OCI-LY3 (cell line): ENCODE measurements at regions not wholly inside any gene's neighbourhood (a gene's known extent, or its start where the extent isn't known, plus 50 kb on each side); places are given as distances from the start of the nearest gene placed in this dataset.

Source experiments
- H2AFZ ChIP-seq: fragments of 200-600, 300-600 bp; shearing (Covaris generic); 2 replicates; pipeline ENCODE4 v1.6.0; 2014; ENCODE audit warnings: antibody characterized with exemption, low read depth, low read length
- H3K27ac ChIP-seq: fragments of 200-600, 300-600 bp; sonication (generic); 2 replicates; pipeline ENCODE4 v1.5.1; 2014; ENCODE audit warnings: mild to moderate bottlenecking, low read length, moderate library complexity, mixed read lengths
- H3K27me3 ChIP-seq: fragments of 200-600, 300-600 bp; sonication (generic); 2 replicates; pipeline ENCODE4 v1.6.1; 2014; ENCODE audit warnings: low read depth, low read length, mixed read lengths
- H3K36me3 ChIP-seq: fragments of 200-600, 300-600 bp; sonication (generic); replicated peaks from 2 replicates; pipeline ENCODE3; 2014; ENCODE audit warnings: low read depth, low read length, mixed read lengths
- H3K4me1 ChIP-seq: fragments of 300-600, 200-600 bp; sonication (generic); 2 replicates; pipeline ENCODE4 v1.6.1; 2014; ENCODE audit warnings: low read length, mixed read lengths
- H3K4me2 ChIP-seq: fragments of 200-600, 300-600 bp; sonication (generic); 2 replicates; pipeline ENCODE4 v1.6.1; 2014; ENCODE audit warnings: low read length, mixed read lengths
- H3K4me3 ChIP-seq: fragments of 300-600, 200-600 bp; sonication (generic); 2 replicates; pipeline ENCODE4 v1.5.1; 2014; ENCODE audit warnings: antibody characterized with exemption, mild to moderate bottlenecking, low read length, moderate library complexity
- H3K79me2 ChIP-seq: fragments of 300-600, 200-600 bp; shearing (Covaris generic); 2 replicates; pipeline ENCODE4 v1.6.1; 2014; ENCODE audit warnings: mild to moderate bottlenecking, low read length, mixed read lengths
- H3K9ac ChIP-seq: fragments of 300-600, 200-600 bp; shearing (Covaris generic); 2 replicates; pipeline ENCODE4 v1.6.0; 2014; ENCODE audit warnings: mild to moderate bottlenecking, low read length, moderate library complexity
- H3K9me3 ChIP-seq: fragments of 200-600, 300-600 bp; shearing (Covaris generic); 2 replicates; pipeline ENCODE4 v1.6.1; 2014; ENCODE audit warnings: low read length, mixed read lengths; ENCODE audit not compliant: insufficient read depth
- H4K20me1 ChIP-seq: fragments of 200-600, 300-600 bp; sonication (generic); 2 replicates; pipeline ENCODE4 v1.6.1; 2016; ENCODE audit warnings: low read length, mixed read lengths; ENCODE audit not compliant: insufficient read depth
- CTCF ChIP-seq: fragments of 200-600, 300-600 bp; sonication (generic); IDR thresholded peaks from 2 replicates; pipeline ENCODE4 v1.5.1; 2014; ENCODE audit warnings: antibody characterized with exemption, low read length, low read depth
- EZH2phosphoT487 ChIP-seq: fragments of 200-600 bp; shearing (Covaris generic); IDR thresholded peaks from 2 replicates; pipeline ENCODE4 v1.6.1; 2018; ENCODE audit warnings: antibody characterized with exemption, mixed run types, low read depth

GRCh38 chr11:92458486-92458885 lies 233.9 kb downstream of the FAT3 start:
- TF ChIP-seq CTCF (no peak), EZH2phosphoT487 (no peak)
- Histone ChIP-seq H3K4me2 (no peak overlapping the region), H3K9me3 (0 out of 2 replicates have a peak, but pooled peaks cover 5% of the 10 kb centered on the region), H3K27ac (no peak overlapping the region), H3K27me3 (no peaks in the 10 kb centered on the region), H3K4me3 (no peak overlapping the region), H3K79me2 (no peaks in the 10 kb centered on the region), H3K36me3 (peaks cover 6% of the 10 kb centered on the region), H2AFZ (no peak overlapping the region), H3K4me1 (peaks cover 7% of the 10 kb centered on the region), H4K20me1 (no peaks in the 10 kb centered on the region), H3K9ac (no peak overlapping the region)

- no peak overlapping the region for H3K4me3 ChIP-seq
- no peaks in the 10 kb centered on the region for H3K9me3 ChIP-seq
- no peak for TF ChIP-seq EZH2phosphoT487
- TF ChIP-seq CTCF: no peak
- no peak overlapping the region for H2AFZ ChIP-seq
- no peaks in the 10 kb centered on the region for H4K20me1 ChIP-seq
- no peaks in the 10 kb centered on the region for H3K79me2 ChIP-seq
- no peak overlapping the region for H3K9ac ChIP-seq
- H3K4me1 ChIP-seq: peaks cover 9% of the 10 kb centered on the region
- no peaks in the 10 kb centered on the region for H3K36me3 ChIP-seq
- no peak overlapping the region for H3K4me2 ChIP-seq
- no peak overlapping the region for H3K27ac ChIP-seq
- H3K27me3 ChIP-seq: no peaks in the 10 kb centered on the region
Observed at GRCh38 chr11:92460213-92460612, 235.6 kb downstream of the FAT3 start.

GRCh38 chr11:92461447-92461846 lies 236.8 kb downstream of the FAT3 start:
- H3K79me2 ChIP-seq: no peaks in the 10 kb centered on the region
- peaks cover 9% of the 10 kb centered on the region for H3K4me1 ChIP-seq
- TF ChIP-seq CTCF (no peak), EZH2phosphoT487 (no peak)
- no peak overlapping the region for H3K4me3 ChIP-seq
- no peak overlapping the region for H2AFZ ChIP-seq
- no peaks in the 10 kb centered on the region for H3K36me3 ChIP-seq
- H3K27me3 ChIP-seq: no peaks in the 10 kb centered on the region
- H3K4me2 ChIP-seq: no peak overlapping the region
- H3K9ac ChIP-seq: no peak overlapping the region
- H3K27ac ChIP-seq: no peak overlapping the region
- no peaks in the 10 kb centered on the region for H3K9me3 ChIP-seq
- H4K20me1 ChIP-seq: no peaks in the 10 kb centered on the region

GRCh38 chr11:92462821-92463220 lies 238.2 kb downstream of the FAT3 start:
- H3K27ac ChIP-seq: no peak overlapping the region
- peaks cover 9% of the 10 kb centered on the region for H3K4me1 ChIP-seq
- no peak overlapping the region for H3K9ac ChIP-seq
- H3K4me3 ChIP-seq: no peak overlapping the region
- TF ChIP-seq CTCF (no peak), EZH2phosphoT487 (no peak)
- no peaks in the 10 kb centered on the region for H3K79me2 ChIP-seq
- no peak overlapping the region for H2AFZ ChIP-seq
- no peaks in the 10 kb centered on the region for H3K9me3 ChIP-seq
- no peak overlapping the region for H3K4me2 ChIP-seq
- no peaks in the 10 kb centered on the region for H3K36me3 ChIP-seq
- no peaks in the 10 kb centered on the region for H4K20me1 ChIP-seq
- H3K27me3 ChIP-seq: no peaks in the 10 kb centered on the region
